HEK293T (cell line): ENCODE measurements at regions not wholly inside any gene's neighbourhood (a gene's known extent, or its start where the extent isn't known, plus 50 kb on each side); places are given as distances from the start of the nearest gene placed in this dataset.

ENCODE experiments used
- CTCF ChIA-PET: fragments of 350-600 bp; formaldehyde crosslinking; extraction: SDS; loops from one replicate; lab custom pipeline; 2021; ENCODE audit warnings: antibody characterized with exemption, inconsistent platforms; lab: Yijun Ruan, JAX
- POLR2A ChIA-PET: fragments of 350-600 bp; formaldehyde crosslinking; extraction: SDS; loops from one replicate; lab custom pipeline; 2020; ENCODE audit warnings: antibody characterized with exemption, inconsistent platforms; lab: Yijun Ruan, JAX
- DNase-seq: peaks from one replicate; pipeline ENCODE4 v3.0.0; 2012; ENCODE audit warnings: mixed read lengths; ENCODE audit errors: extremely low spot score
- ARNT ChIP-seq: fragments of 450-650 bp; IDR thresholded peaks from 2 replicates; pipeline ENCODE4 v1.6.1; 2017; ENCODE audit warnings: mild to moderate bottlenecking
- BHLHE40 ChIP-seq: fragments of 450-650 bp; IDR thresholded peaks from 2 replicates; pipeline ENCODE4 v1.6.1; 2016; ENCODE audit warnings: mild to moderate bottlenecking, moderate library complexity, borderline replicate concordance
- CTBP1 ChIP-seq: fragments of 450-650 bp; IDR thresholded peaks from 2 replicates; pipeline ENCODE4 v1.6.1; 2016; ENCODE audit warnings: borderline replicate concordance
- ELF4 ChIP-seq: fragments of 450-650 bp; IDR thresholded peaks from 2 replicates; pipeline ENCODE4 v1.6.1; 2017; ENCODE audit warnings: antibody characterized with exemption
- FOXA1 ChIP-seq: fragments of 450-650 bp; IDR thresholded peaks from 2 replicates; pipeline ENCODE4 v1.6.1; 2016; ENCODE audit warnings: mild to moderate bottlenecking
- FOXK2 ChIP-seq: fragments of 450-650 bp; IDR thresholded peaks from 2 replicates; pipeline ENCODE4 v1.6.1; 2016; ENCODE audit warnings: mild to moderate bottlenecking
- FOXM1 ChIP-seq: fragments of 450-650 bp; IDR thresholded peaks from 2 replicates; pipeline ENCODE4 v1.6.1; 2017; ENCODE audit warnings: mild to moderate bottlenecking, borderline replicate concordance
- HDGF ChIP-seq: fragments of 450-650 bp; IDR thresholded peaks from 2 replicates; pipeline ENCODE4 v1.6.1; 2017; ENCODE audit warnings: antibody characterized with exemption, borderline replicate concordance
- L3MBTL2 ChIP-seq: fragments of 450-650 bp; conservative IDR thresholded peaks from 2 replicates; pipeline ENCODE4 v1.6.1; 2016; ENCODE audit warnings: mild to moderate bottlenecking
- LEF1 ChIP-seq: fragments of 450-650 bp; IDR thresholded peaks from 2 replicates; pipeline ENCODE4 v1.6.1; 2017; ENCODE audit warnings: mild to moderate bottlenecking, borderline replicate concordance
- NFRKB ChIP-seq: fragments of 450-650 bp; IDR thresholded peaks from 2 replicates; pipeline ENCODE4 v1.6.1; 2016; ENCODE audit warnings: mild to moderate bottlenecking, moderate library complexity
- PKNOX1 ChIP-seq: fragments of 450-650 bp; IDR thresholded peaks from 2 replicates; pipeline ENCODE4 v1.6.1; 2016
- SP1 ChIP-seq: fragments of 450-650 bp; IDR thresholded peaks from 2 replicates; pipeline ENCODE4 v1.6.1; 2017
- SUZ12 ChIP-seq: fragments of 450-650 bp; IDR thresholded peaks from 2 replicates; pipeline ENCODE4 v1.6.1; 2016; ENCODE audit warnings: mild to moderate bottlenecking
- TARDBP ChIP-seq: fragments of 450-650 bp; IDR thresholded peaks from 2 replicates; pipeline ENCODE4 v1.6.1; 2016
- ZNF384 ChIP-seq: fragments of 450-650 bp; IDR thresholded peaks from 2 replicates; pipeline ENCODE4 v1.6.1; 2016

GRCh38 chr7:45390731-45391130 is 183.4 kb upstream of the ADCY1 start:
- ChIA-PET POLR2A (no interaction called here), CTCF (no interaction called here)
- DNase-seq = no peak
- no peak for TF ChIP-seq SP1
- no peak for TF ChIP-seq HDGF
- no peak for TF ChIP-seq ARNT
- no peak for TF ChIP-seq PKNOX1
- no peak for TF ChIP-seq L3MBTL2
- no peak for TF ChIP-seq TARDBP
- TF ChIP-seq FOXM1 = no peak
- no peak for TF ChIP-seq FOXA1
- no peak for TF ChIP-seq ELF4
- no peak for TF ChIP-seq FOXK2
- TF ChIP-seq LEF1 = no peak
- TF ChIP-seq BHLHE40 = no peak
- TF ChIP-seq ZNF384 = no peak
- no peak for TF ChIP-seq NFRKB
- TF ChIP-seq CTBP1 = no peak
- TF ChIP-seq SUZ12 = no peak

- no peak for DNase-seq
- TF ChIP-seq ARNT (no peak), TARDBP (no peak), L3MBTL2 (no peak), BHLHE40 (no peak), HDGF (no peak)
- CTCF ChIA-PET = no interaction called here
- POLR2A ChIA-PET = no interaction called here
Measured at GRCh38 chr7:45391618-45392451, 182.3 kb upstream of the ADCY1 start.

GRCh38 chr7:45394117-45394708 is 180.0 kb upstream of the ADCY1 start:
- no peak for TF ChIP-seq CTBP1
- no peak for TF ChIP-seq ELF4
- TF ChIP-seq FOXA1 = no peak
- no peak for TF ChIP-seq SP1
- no peak for TF ChIP-seq FOXK2
- no peak for TF ChIP-seq PKNOX1
- TF ChIP-seq SUZ12 = no peak
- TF ChIP-seq ZNF384 = no peak
- no peak for TF ChIP-seq HDGF
- TF ChIP-seq TARDBP = no peak
- no peak for TF ChIP-seq BHLHE40
- TF ChIP-seq L3MBTL2 = no peak
- TF ChIP-seq FOXM1 = no peak
- no peak for TF ChIP-seq NFRKB
- no peak for TF ChIP-seq ARNT
- TF ChIP-seq LEF1 = no peak
- no peak for DNase-seq
- ChIA-PET POLR2A (no interaction called here), CTCF (no interaction called here)

- no peak for TF ChIP-seq CTBP1
- no peak for TF ChIP-seq FOXK2
- TF ChIP-seq HDGF = no peak
- ChIA-PET CTCF (no interaction called here), POLR2A (no interaction called here)
- no peak for DNase-seq
Measured at GRCh38 chr7:45399069-45399468, 175.1 kb upstream of the ADCY1 start.

- ChIA-PET POLR2A (no interaction called here), CTCF (interaction anchor here (1.5 kb wide), 1 partner anchor 142 kb away, joined by 5 read pairs; no protein-coding TSS in a partner anchor)
- no peak for DNase-seq
- no peak for TF ChIP-seq BHLHE40
- no peak for TF ChIP-seq SP1
- no peak for TF ChIP-seq LEF1
- no peak for TF ChIP-seq FOXM1
- TF ChIP-seq ARNT = no peak
- no peak for TF ChIP-seq FOXA1
- TF ChIP-seq PKNOX1 = no peak
- no peak for TF ChIP-seq HDGF
- no peak for TF ChIP-seq SUZ12
Measured at GRCh38 chr7:45400680-45401079, 173.5 kb upstream of the ADCY1 start.

- CTCF ChIA-PET = interaction anchor here (1.5 kb wide), 1 partner anchor 142 kb away, joined by 5 read pairs; no protein-coding TSS in a partner anchor
- TF ChIP-seq SP1 = no peak
- no peak for TF ChIP-seq SUZ12
- TF ChIP-seq CTBP1 = no peak
- TF ChIP-seq PKNOX1 = no peak
- no peak for TF ChIP-seq LEF1
- no peak for TF ChIP-seq HDGF
- no peak for TF ChIP-seq BHLHE40
- no peak for TF ChIP-seq FOXM1
- no peak for TF ChIP-seq ARNT
- no peak for TF ChIP-seq ZNF384
- no peak for TF ChIP-seq L3MBTL2
- TF ChIP-seq ELF4 = no peak
- no peak for TF ChIP-seq FOXK2
- no peak for TF ChIP-seq FOXA1
- no peak for TF ChIP-seq TARDBP
- no peak for TF ChIP-seq NFRKB
- no peak for DNase-seq
- POLR2A ChIA-PET = no interaction called here
Measured at GRCh38 chr7:45401155-45401554, 173.0 kb upstream of the ADCY1 start.
